Osteoblast (primary cell): ENCODE measurements at regions not wholly inside any gene's neighbourhood (a gene's known extent, or its start where the extent isn't known, plus 50 kb on each side); places are given as distances from the start of the nearest gene placed in this dataset.

Experiments
- DNase-seq: peaks from one replicate; pipeline ENCODE4 v3.0.0; 2011; ENCODE audit warnings: low spot score, mixed read lengths; ENCODE audit not compliant: insufficient read length; ENCODE audit errors: missing footprints
- H2AFZ ChIP-seq: 2 replicates; pipeline ENCODE4 v1.6.0; 2011; ENCODE audit warnings: mild to moderate bottlenecking, low read length
- H3K27ac ChIP-seq: 2 replicates; pipeline ENCODE4 v1.5.1; 2011; ENCODE audit warnings: mild to moderate bottlenecking, low read depth, low read length, moderate library complexity
- H3K27me3 ChIP-seq: 2 replicates; pipeline ENCODE4 v1.6.0; 2012; ENCODE audit warnings: mild to moderate bottlenecking, control low read depth, inconsistent platforms, low read length, moderate library complexity; ENCODE audit not compliant: insufficient read depth
- H3K36me3 ChIP-seq: 2 replicates; pipeline ENCODE4 v1.5.1; 2011; ENCODE audit warnings: mild to moderate bottlenecking, low read length, control low read depth, moderate library complexity; ENCODE audit not compliant: insufficient read depth
- H3K4me1 ChIP-seq: 2 replicates; pipeline ENCODE4 v1.5.1; 2011; ENCODE audit warnings: mild to moderate bottlenecking, low read length, control low read depth, moderate library complexity; ENCODE audit not compliant: insufficient read depth
- H3K4me2 ChIP-seq: 2 replicates; pipeline ENCODE4 v1.6.0; 2011; ENCODE audit warnings: mild to moderate bottlenecking, low read length; ENCODE audit not compliant: insufficient read depth
- H3K4me3 ChIP-seq: fragments of 200-600 bp; sonication (generic); 3 replicates; pipeline ENCODE4 v1.5.1; 2012; ENCODE audit warnings: mild to moderate bottlenecking, low read length, inconsistent platforms; ENCODE audit not compliant: insufficient read depth
- H3K79me2 ChIP-seq: 2 replicates; pipeline ENCODE4 v1.6.0; 2012; ENCODE audit warnings: mild to moderate bottlenecking, low read length, control low read depth, inconsistent platforms; ENCODE audit not compliant: insufficient read depth
- H3K9me3 ChIP-seq: 2 replicates; pipeline ENCODE4 v1.5.1; 2011; ENCODE audit warnings: low read depth, low read length, control low read depth
- H4K20me1 ChIP-seq: 2 replicates; pipeline ENCODE4 v1.6.0; 2012; ENCODE audit warnings: mild to moderate bottlenecking, low read length, control low read depth; ENCODE audit not compliant: insufficient read depth
- CTCF ChIP-seq: IDR thresholded peaks from 2 replicates; pipeline ENCODE4 v1.5.1; 2011; ENCODE audit warnings: mild to moderate bottlenecking, low read depth, low read length, moderate library complexity; ENCODE audit errors: extremely low read depth

- Histone ChIP-seq H3K36me3 (no peaks in the 10 kb centered on the region), H3K4me3 (no peak overlapping the region), H2AFZ (no peak overlapping the region), H3K4me2 (no peak overlapping the region), H3K27ac (no peak overlapping the region), H3K4me1 (peaks cover 10% of the 10 kb centered on the region), H3K79me2 (no peaks in the 10 kb centered on the region), H4K20me1 (no peaks in the 10 kb centered on the region), H3K9me3 (no peaks in the 10 kb centered on the region), H3K27me3 (peaks cover 11% of the 10 kb centered on the region)
- no peak for TF ChIP-seq CTCF
- DNase-seq = no peak
Measured at GRCh38 chrX:39981946-39982345, 115.8 kb downstream of the BCOR start.

GRCh38 chrX:39982948-39983347, 114.8 kb downstream of the BCOR start:
- Histone ChIP-seq H3K9me3 (no peaks in the 10 kb centered on the region), H2AFZ (no peak overlapping the region), H3K79me2 (no peaks in the 10 kb centered on the region), H3K4me2 (no peak overlapping the region), H3K4me3 (no peak overlapping the region), H3K4me1 (peaks cover 10% of the 10 kb centered on the region), H3K27me3 (peaks cover 11% of the 10 kb centered on the region), H3K27ac (no peak overlapping the region), H4K20me1 (no peaks in the 10 kb centered on the region), H3K36me3 (no peaks in the 10 kb centered on the region)
- no peak for TF ChIP-seq CTCF
- DNase-seq = no peak

GRCh38 chrX:39983715-39984114, 114.0 kb downstream of the BCOR start:
- Histone ChIP-seq H3K4me2 (no peak overlapping the region), H3K9me3 (no peaks in the 10 kb centered on the region), H3K4me1 (peaks cover 10% of the 10 kb centered on the region), H4K20me1 (no peaks in the 10 kb centered on the region), H3K36me3 (no peaks in the 10 kb centered on the region), H3K27me3 (peaks cover 11% of the 10 kb centered on the region), H3K27ac (no peak overlapping the region), H2AFZ (peak overlapping the region; percentile 51), H3K4me3 (no peak overlapping the region), H3K79me2 (no peaks in the 10 kb centered on the region)
- DNase-seq = peak; percentile 37
- no peak for TF ChIP-seq CTCF

- DNase-seq = peak; percentile 78
- Histone ChIP-seq H3K4me3 (no peak overlapping the region), H3K4me1 (peaks cover 10% of the 10 kb centered on the region), H3K36me3 (no peaks in the 10 kb centered on the region), H3K27me3 (peaks cover 11% of the 10 kb centered on the region), H3K9me3 (no peaks in the 10 kb centered on the region), H3K4me2 (no peak overlapping the region), H3K79me2 (no peaks in the 10 kb centered on the region), H2AFZ (peak overlapping the region; percentile 51), H4K20me1 (no peaks in the 10 kb centered on the region), H3K27ac (no peak overlapping the region)
- TF ChIP-seq CTCF = no peak
Measured at GRCh38 chrX:39984191-39984956, 113.4 kb downstream of the BCOR start.
